GM21528 (cell line): ENCODE measurements at regions not wholly inside any gene's neighbourhood (a gene's known extent, or its start where the extent isn't known, plus 50 kb on each side); places are given as distances from the start of the nearest gene placed in this dataset.
"Not testable (repeated sequence)": the region's sequence is repeated elsewhere in the genome, so short reads cannot be mapped to it uniquely, and the experiment has no call there.

Experiments used
- ATAC-seq: cut with Tn5 transposase; IDR thresholded peaks from one replicate; pipeline ENCODE4 v1.9.1; 2021; ENCODE audit warnings: mild to moderate bottlenecking, moderate library complexity; ENCODE audit not compliant: unreplicated experiment, low FRiP score

DNA sequence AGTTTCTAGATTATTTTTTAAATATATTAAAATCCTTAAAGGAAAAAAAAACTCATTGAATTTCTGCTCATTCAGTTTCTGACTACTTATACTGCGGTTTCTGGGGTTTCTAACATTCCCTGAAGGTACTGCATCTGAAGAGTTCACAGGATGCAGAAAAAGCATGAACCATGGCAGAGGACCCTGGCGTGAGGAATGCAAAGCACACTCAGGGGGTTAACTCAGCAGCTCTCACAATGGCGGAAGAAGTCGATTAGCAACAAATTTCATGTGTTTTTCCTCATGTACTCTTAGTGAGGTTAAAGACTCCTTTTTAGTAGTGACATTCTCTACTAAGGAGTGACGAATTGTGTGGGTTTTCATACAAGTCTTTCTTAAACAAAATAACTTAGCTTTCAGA, 975.6 kb downstream of the NCAM2 start:
- no peak for ATAC-seq

DNA sequence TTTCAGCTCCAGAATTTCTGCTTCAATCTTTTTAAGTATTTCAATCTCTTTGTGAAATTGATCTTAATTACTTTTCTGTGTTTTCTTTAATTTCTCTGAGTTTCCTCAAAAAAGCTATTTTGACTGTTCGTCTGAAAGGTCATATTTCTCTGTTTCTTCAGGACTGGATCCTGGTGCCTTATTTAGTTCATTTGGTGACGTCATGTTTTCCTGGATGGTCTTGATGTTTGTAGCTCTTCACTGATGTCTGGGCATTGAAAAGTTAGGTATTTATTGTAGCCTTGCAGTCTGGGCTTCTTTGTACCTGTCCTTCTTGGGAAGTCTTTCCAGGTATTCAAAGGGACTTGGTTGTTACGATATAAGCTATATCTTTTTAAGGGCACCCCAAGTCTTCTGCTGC, 998.7 kb downstream of the NCAM2 start:
- ATAC-seq: no peak

DNA sequence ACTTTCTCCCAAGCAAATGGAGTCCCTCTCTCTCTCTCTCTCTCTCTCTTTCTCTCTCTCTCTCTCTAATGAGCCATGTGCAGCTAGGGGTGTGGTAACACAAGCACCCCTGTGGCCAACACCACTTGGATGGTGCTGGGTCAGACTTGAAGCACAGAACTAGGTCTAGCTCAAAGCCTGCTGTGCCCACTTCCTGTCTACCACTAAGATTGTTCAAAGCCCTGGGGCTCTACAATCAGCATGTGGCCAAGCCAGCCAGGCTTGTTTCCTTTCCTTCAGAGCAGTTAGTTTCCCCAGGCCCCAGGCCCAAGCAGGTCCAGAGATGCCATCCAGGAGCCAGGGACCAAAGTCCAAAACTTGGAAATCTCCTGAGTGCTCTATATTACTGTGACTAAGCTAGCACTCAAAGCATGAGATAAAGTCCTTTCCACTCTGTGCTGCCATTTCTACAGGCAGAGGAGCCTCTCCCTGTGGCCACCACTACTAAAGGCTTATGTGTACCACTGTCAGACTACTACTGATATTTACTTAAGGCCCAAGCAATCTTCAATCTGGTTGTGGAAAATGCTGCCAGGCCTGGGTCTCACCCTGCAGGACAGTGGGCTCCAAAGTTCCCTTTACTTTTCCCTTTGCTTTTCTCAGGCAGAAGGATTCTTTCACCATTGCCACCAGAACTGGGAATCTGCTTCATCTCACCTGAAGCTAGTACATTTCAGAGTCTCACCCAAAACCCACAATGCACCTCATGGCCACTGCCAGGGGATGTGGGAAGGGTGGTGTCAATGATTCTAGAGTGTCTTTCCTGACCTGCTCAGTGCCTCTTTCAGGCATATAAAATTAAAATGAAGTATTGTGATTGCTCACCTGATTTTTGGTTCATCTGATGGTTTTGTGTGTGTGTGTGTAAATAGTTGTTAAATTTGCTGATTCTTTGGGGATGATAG, 999.5 kb downstream of the NCAM2 start:
- no peak for ATAC-seq

DNA sequence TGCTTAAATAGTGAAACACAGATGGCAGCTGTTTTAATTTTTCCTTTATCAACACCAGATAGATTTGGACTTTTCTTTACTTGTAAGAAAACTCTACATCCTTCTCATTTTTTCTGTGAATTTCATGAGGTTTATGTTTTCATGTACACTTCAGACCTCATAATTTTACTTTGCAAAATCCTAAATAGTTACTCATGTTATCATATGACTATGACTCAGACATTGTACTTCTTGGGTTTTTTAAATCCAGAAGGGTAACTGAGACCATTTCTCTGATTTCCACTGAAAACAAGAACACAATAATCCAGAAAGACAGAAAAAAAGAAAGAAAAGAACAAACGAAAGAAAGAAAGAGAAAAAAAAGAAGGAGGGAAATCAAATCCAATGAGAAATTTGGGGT, 1021.6 kb downstream of the NCAM2 start:
- no peak for ATAC-seq

DNA sequence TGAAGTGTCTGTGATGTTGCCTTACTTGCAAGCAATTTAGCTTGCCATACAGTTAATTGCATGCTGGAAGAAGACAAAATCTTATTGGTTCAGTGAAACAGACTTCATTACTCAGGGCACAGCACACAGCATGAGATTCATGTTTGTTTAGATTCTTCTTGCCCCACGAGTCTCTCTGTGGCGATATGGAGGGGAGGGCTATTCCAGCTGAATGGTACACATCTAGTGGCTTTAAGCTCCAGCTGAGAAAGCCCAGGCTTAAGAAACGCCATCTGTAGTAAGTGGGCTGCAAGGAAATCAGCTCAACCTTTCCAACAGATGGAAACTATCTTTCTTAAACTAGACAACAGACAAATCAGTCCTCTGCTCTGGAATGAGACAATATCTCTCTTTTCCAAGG, 1022.0 kb downstream of the NCAM2 start:
- no peak for ATAC-seq

DNA sequence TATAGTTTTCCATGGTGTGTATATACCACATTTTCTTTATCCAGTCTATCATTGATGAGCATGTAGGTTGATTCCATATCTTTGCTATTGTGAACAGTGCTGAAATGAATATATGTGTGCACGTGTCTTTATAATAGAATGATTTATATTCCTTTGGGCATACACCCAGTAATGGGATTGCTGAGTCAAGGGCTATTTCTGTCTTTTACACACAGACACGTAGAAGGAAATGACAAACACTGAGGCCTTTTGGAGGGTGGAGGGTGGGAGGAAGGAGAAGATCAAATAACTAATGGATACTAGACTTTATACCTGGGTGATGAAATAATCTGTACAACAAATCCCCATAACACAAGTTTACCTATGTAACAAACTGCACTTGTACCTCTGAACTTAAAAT, 1025.7 kb downstream of the NCAM2 start:
- ATAC-seq: not testable (repeated sequence)

DNA sequence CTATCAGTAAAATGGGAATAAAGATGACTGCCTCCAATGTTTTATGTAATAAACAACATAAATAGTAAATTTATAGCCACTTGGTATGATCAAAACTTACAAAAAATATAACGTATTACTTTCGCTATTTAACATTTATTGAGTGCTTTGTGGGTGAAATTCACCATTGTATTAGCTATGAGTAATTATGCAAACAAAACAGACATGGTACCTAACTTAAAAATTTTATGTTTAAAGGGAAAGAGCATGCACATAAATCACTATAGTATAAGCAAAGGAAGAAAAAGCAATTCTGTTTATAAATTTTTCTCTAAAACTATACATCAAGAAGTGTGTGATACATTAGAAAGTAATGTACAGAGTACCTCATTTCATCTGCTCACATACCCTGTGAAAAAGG, 1046.2 kb downstream of the NCAM2 start:
- no peak for ATAC-seq

DNA sequence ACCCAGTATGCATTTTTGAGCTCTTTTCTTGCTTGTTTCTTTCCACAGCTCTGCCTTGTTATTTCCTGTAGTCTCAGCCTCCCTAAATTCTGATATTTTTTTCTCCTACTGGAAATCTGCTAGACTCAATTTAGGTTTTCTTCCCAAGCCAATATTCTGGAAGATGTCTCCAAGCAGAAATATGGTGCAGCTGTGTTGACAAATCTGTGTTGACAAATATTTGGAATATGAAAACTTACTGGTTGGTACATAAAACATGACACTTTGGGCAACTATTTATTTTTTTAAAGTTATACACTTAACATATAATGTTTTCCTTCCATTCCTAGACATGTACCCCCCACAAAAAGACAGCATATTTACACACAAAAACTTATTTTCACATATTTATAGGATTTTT, 1048.4 kb downstream of the NCAM2 start:
- no peak for ATAC-seq

DNA sequence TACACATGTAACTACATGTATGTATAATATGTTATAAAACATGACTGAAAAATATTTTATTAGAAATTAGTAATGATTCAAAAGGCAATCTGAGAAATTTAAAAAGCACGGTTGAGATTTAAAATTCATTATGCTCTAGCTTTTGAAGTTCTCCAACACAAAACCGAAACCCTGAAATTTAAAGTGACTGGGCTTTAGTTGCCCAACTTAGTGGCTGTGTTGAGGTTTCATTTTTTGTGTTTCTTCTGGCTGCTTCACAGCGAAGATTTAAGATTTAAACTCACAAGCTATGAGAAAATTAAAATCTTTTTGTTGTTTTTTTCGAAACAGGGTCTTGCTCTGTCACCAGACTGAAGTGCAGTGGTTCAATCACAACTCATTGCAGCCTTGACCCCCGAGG, 1058.7 kb downstream of the NCAM2 start:
- ATAC-seq: no peak

DNA sequence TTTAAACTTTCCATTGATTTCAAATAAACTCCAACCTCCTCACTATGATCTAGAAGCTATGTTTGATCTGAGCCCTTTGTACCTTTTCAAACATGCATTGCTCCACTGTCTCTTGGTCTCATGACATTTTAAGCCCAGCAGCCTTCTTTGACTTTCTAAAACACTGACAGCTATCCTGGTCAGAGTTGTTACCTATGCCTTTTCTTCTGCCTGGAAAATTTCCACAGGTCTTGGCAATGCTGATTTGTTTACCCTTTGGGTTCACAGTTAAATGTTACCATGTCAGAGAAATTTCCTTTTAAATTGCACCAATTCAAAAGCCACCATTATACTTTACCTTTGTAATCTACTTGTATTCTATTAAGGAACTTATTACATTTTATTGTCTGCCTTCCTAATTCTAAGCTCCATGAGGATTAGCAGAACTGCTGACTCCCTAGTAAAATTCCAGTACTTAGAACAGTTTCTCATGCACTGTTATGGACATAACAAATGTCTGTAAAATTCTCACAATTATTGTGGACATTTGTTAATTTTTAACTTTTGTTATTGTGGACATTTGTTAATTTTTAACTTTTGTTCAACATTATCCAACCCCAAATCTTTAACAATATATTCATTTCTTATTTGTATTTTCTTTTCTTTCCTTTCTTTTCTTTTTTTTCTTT, 1064.4 kb downstream of the NCAM2 start:
- ATAC-seq: no peak

DNA sequence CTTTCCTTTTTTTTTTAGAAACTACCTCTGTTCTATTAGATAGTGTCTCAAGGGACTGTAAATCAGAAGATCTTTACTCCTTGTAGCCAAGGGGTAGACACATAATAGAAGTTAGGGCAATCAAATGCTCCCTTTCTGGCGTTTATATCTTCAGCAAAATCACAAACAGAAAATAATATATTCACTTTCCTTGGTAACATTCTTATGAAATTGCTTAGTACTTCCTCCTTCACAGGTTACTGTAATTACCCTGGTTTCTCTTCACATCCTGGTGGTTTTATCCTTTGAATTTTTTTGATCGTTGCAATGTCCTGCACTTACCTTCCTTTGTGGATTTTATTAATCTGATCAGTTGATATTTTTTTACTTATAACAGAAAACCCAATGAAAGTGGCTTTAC, 1064.9 kb downstream of the NCAM2 start:
- no peak for ATAC-seq

DNA sequence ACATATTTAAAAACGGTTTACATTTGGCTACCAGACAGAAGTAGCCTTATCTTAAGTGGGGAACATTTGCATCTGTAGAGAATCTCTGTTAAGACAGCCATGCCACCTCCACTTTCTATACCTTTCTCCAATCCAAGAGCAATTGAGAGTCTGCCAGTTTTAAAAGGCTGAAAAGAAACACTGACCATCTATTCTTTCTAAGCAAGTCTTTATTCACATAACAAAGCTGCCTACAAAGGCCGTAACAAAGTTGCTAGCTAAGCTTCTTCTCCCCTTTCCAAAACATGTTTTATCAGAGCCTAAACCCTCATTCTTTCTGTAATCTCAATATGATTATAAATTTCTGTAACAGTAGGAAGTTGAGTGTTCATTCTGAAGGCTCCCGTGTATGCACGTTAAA, 1078.3 kb downstream of the NCAM2 start:
- no peak for ATAC-seq

DNA sequence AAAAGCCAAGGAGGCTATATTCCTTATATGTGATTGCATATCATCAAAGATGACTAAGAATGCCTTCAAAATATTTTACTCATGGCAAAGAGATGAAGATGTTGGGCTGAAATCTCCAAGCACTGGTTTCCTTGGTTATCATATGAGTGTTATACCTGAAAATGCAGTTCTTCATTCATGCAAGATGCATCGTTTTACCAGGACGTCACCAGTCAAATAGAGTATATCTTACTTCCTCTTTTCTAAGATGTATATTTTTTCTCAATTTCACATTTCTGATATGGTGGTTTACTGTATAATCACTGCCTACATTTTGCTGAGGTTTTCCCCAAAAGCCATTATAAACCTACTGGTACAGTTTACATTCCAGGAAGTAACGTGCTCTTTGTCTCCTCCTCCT, 1085.7 kb downstream of the NCAM2 start:
- no peak for ATAC-seq

DNA sequence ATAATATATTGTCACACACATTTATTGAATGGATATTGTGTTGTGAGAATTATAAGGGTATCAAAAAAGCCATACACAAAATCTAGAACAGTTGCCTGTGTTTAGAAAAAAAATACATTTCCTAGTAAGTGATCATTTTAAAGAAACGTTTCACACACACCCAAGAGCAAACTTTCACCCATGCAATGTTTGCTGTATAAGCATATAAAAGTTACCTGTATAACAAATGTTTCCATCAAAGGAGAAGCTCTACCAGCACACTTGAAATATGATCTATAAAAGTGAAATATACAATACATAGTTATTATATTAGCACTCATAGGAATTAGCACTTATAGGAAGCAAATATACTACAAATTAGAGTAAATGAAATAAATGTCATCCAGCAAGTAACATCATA, 1098.1 kb downstream of the NCAM2 start:
- ATAC-seq: no peak

DNA sequence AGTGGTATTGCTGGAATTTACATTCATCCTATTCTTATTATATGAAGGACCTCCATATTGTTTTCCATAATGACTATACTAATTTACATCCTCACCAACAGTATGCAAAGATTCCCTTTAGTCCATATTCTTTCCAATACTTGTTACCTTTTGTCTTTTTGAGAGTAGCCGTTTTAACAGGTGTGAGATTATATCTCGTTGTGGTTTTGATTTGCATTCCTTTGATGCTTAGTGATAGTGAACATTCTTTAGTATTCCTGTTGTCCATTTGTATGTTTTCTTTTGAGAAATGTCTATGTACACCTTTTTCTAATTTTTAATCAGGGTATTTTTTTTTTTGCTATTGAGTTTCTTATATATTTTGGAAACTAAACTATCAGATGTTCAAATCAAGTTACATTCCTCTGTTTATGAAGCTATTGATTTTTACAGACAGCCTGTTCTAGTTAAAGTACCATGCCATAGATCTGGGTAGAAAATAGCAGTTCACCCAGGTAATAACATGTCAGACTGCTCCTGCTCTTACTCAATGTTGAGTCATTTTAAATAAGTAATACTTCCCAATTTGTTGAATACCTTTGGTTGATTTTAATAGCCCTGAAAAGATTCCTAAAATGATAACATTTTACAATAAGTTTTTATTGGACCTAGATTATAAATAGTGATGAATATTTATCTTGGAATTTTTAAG, 1108.7 kb downstream of the NCAM2 start:
- no peak for ATAC-seq

DNA sequence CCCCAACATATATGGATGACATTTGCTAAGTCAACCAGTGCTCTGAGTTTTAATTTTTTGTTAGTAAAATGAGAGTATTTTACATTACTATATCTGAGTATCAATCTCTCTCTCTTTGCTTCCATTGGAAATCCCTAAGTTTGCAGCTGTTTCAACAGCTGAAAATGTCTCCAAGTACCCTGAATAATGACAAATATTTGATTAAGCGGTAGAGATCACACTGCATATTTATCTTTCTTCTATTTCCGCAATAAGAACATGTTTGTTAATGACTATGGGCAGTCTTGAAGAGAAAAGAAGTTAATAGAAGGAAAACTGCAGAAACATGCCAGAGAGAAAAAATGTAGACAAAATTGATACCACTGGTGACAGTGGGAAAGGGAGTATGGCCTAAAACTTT, 1117.5 kb downstream of the NCAM2 start:
- no peak for ATAC-seq

DNA sequence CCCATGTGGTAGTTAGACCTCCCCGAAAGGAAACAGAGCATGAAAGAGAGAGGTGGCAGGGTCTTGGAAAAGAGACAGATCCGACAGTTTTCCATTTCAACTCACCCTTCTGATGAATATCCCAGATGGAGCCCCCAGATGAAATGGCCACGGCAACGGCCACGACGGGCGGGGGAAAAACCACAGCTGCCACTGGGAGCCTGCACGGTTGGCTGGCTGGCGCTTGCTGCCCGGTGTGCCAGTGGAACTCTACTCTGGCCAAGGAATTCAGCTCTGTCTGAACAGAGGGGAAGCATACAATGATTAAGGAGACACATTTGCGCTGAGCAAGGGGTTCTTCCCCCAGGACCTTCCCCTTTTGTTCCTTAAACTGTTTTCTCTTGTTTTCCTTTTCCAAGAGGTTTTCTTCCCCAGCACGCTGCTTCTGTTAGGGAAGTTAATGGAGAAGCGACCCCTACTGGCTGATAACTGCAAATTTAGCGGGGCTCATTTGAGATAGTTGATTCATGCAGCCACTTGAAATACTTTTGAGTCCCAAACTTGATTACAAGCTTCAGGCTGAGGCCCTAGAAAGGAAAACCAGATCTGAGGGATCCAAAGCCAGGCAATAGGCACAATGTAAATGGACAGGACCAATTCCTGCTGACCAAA, 1122.5 kb downstream of the NCAM2 start:
- no peak for ATAC-seq

DNA sequence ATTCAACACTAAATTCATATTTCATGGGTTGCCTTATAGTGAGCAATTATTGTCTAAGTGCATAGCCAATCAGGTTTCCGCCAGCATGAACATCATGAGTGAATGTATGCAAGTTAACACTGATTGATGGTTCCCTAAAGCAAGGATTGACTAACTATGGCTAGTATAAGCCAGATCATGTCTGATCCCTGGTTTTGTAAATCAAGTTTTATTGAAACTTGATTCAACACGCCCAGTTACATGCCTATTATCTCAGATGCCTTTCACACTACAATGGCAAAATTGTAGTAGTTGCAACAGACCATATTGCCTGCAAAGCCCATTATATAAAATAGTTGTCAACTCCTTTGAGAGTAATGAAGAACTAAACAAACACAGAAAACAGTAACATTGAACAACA, 1127.4 kb downstream of the NCAM2 start:
- no peak for ATAC-seq

DNA sequence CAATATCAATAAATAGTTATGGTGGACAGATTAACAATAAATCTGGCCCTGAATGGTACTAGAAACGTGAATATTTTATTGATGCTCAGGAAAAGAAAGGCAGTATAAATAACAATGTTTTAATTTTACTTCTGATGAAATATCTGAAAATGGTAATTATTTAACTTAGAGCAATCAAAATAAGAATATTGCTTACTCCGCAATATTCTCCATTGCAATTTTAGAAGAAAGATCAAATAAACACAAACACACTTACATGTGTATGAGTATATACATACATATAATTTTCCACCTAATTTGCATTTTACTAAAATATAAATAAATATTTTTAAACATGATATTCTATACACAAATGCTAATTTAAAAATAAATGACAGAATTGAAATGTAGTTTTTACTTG, 1130.5 kb downstream of the NCAM2 start:
- no peak for ATAC-seq

DNA sequence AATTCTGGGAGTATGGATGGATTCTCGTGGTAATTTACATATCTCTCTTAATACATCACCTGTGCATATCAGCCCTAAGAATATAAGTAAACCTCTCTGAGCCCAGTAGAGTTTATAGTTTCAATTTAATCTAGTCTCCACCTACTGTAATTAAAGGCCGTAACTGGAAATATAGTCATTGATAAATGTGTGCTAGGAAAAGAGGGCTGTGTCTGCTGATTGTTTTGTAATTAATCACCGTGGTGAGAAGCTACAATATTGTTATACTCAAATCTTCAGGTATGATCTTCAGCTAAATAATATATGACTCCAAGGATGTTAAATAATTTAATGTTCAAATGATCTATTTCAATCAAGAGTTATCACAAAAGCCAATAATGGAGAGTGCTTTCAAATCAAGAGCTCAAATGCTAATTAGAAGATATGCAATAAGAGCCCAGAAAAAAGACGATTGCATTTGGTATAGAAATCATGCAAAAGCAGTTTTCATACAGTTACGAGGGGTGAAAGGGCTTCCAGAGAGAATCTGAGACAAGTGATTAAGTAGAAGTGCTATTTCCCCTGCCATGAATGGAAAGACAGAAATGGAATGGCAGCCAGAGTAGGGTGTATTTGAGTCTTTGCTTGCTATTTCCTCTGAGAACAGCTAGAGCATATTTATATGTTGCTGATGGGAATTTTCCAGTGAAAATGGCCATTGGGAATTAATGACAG, 1134.3 kb downstream of the NCAM2 start:
- no peak for ATAC-seq
